Neutrophil (primary cell): ENCODE measurements at regions not wholly inside any gene's neighbourhood (a gene's known extent, or its start where the extent isn't known, plus 50 kb on each side); places are given as distances from the start of the nearest gene placed in this dataset.

ENCODE experiments used
- H3K27ac ChIP-seq: fragments of 200-600 bp; sonication (generic); 2 replicates; pipeline ENCODE4 v1.5.1; 2016; ENCODE audit warnings: mild to moderate bottlenecking, moderate library complexity
- H3K27me3 ChIP-seq: fragments of 200-600 bp; sonication (generic); 2 replicates; pipeline ENCODE4 v1.6.0; 2016; ENCODE audit warnings: mild to moderate bottlenecking
- H3K36me3 ChIP-seq: fragments of 200-600 bp; sonication (generic); 2 replicates; pipeline ENCODE4 v1.5.1; 2017
- H3K4me1 ChIP-seq, 2 experiments: fragments of 200-600 bp in 1 of 2; sonication (generic) in 1 of 2; 1 replicate in 1 of 2; 2 replicates in 1 of 2; pipeline versions ENCODE4 v1.5.1 to v1.6.1; 2013 to 2016; ENCODE audit warnings: low read depth in 1 of 2, low read length in 1 of 2, mild to moderate bottlenecking in 1 of 2, moderate library complexity in 1 of 2; ENCODE audit not compliant: control insufficient read depth in 1 of 2, insufficient read depth in 1 of 2
- H3K4me3 ChIP-seq, 2 experiments: fragments of 200-600 bp in 1 of 2; sonication (generic) in 1 of 2; 1 replicate in 1 of 2; 2 replicates in 1 of 2; pipeline ENCODE4 v1.5.1; 2013 to 2016; ENCODE audit warnings: low read depth in 1 of 2, low read length in 1 of 2, mild to moderate bottlenecking in 1 of 2, moderate library complexity in 1 of 2
- H3K9me3 ChIP-seq: fragments of 200-600 bp; sonication (generic); 2 replicates; pipeline ENCODE4 v1.5.1; 2016
- CTCF ChIP-seq: fragments of 200-600 bp; sonication (generic); IDR thresholded peaks from 2 replicates; pipeline ENCODE4 v1.5.1; 2016; ENCODE audit warnings: antibody characterized with exemption

- Histone ChIP-seq H3K36me3 (no peaks in the 10 kb centered on the region), H3K4me1 (peaks cover 60 to 69% of the 10 kb centered on the region in 2 experiments), H3K4me3 (peak overlapping the region; percentile 42 to 45), H3K27me3 (peaks cover 16% of the 10 kb centered on the region), H3K9me3 (no peaks in the 10 kb centered on the region), H3K27ac (peak overlapping the region; percentile 88)
- no peak for TF ChIP-seq CTCF
Measured at GRCh38 chr10:3471927-3472286, 299.3 kb upstream of the PITRM1 start.

- no peaks in the 10 kb centered on the region for H3K36me3 ChIP-seq
- TF ChIP-seq CTCF, result no peak
- peak overlapping the region; percentile 88 for H3K27ac ChIP-seq
- peaks cover 64 to 73% of the 10 kb centered on the region in 2 experiments for H3K4me1 ChIP-seq
- no peak overlapping the region for H3K4me3 ChIP-seq
- no peaks in the 10 kb centered on the region for H3K9me3 ChIP-seq
- peaks cover 16% of the 10 kb centered on the region for H3K27me3 ChIP-seq
Measured at GRCh38 chr10:3471472-3471871, 298.9 kb upstream of the PITRM1 start.

DNA sequence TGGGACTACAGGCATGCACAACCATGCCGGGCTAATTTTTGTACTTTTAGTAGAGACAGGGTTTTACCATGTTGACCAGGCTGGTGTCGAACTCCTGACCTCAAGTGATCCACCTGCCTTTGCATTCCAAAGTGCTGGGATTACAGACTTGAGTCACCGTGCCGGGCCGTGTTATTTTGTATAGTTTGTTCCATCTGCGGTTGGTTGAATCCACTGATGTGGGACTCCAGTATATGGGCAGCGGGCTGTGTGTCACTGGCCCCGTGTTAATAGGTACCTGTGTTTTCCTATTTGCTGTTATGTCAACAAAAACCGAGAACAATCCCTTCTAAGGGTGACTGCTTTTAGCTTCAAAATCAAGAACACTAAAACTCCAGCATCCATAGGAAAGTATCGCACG lies 297.6 kb upstream of the PITRM1 start:
- peak overlapping the region; percentile 83 for H3K27ac ChIP-seq
- TF ChIP-seq CTCF, result no peak

GRCh38 chr10:3469639-3470020 lies 297.0 kb upstream of the PITRM1 start:
- H3K36me3 ChIP-seq, result no peaks in the 10 kb centered on the region
- peak overlapping the region; percentile 83 for H3K27ac ChIP-seq
- H3K9me3 ChIP-seq, result no peaks in the 10 kb centered on the region
- TF ChIP-seq CTCF, result no peak
- peaks cover 82 to 92% of the 10 kb centered on the region in 2 experiments for H3K4me1 ChIP-seq
- H3K4me3 ChIP-seq, result peak overlapping the region; percentile 51 to 66
- H3K27me3 ChIP-seq, result no peaks in the 10 kb centered on the region

More for the DNA sequence above, 297.6 kb upstream of the PITRM1 start:
- no peaks in the 10 kb centered on the region for H3K36me3 ChIP-seq
- peaks cover 3% of the 10 kb centered on the region for H3K27me3 ChIP-seq
- H3K4me1 ChIP-seq, result peaks cover 77 to 86% of the 10 kb centered on the region in 2 experiments
- H3K4me3 ChIP-seq, result peak overlapping the region in 1 of 2 experiments; percentile 66
- H3K9me3 ChIP-seq, result no peaks in the 10 kb centered on the region

GRCh38 chr10:3468919-3469638 lies 296.5 kb upstream of the PITRM1 start:
- Histone ChIP-seq H3K27me3 (no peaks in the 10 kb centered on the region), H3K4me1 (peaks cover 88 to 97% of the 10 kb centered on the region in 2 experiments), H3K9me3 (no peaks in the 10 kb centered on the region), H3K4me3 (peak overlapping the region; percentile 51 to 66), H3K36me3 (no peaks in the 10 kb centered on the region), H3K27ac (peak overlapping the region; percentile 83)
- TF ChIP-seq CTCF, result no peak
